IMR-90 (cell line): ENCODE measurements at regions not wholly inside any gene's neighbourhood (a gene's known extent, or its start where the extent isn't known, plus 50 kb on each side); places are given as distances from the start of the nearest gene placed in this dataset.

Experiments
- ATAC-seq: fragments of 200-7000 bp; cut with Tn5 transposase; 2 replicates; pipeline ENCODE4 v1.9.1; 2020; ENCODE audit warnings: low read depth, mild to moderate bottlenecking, moderate library complexity
- BruUV-seq: library from RNA; stranded (reverse); fragments of 400-500 nt; replicated peaks from 2 replicates; lab custom pipeline; 2021; lab: Mats Ljungman, UMichigan
- CTCF ChIA-PET: fragments of 300-600 bp; formaldehyde crosslinking; extraction: SDS; loops from one replicate; lab custom pipeline; 2021; ENCODE audit warnings: antibody characterized with exemption; lab: Yijun Ruan, JAX
- POLR2A ChIA-PET: fragments of 300-600 bp; sonication (Branson Sonifier 250); formaldehyde crosslinking; loops from one replicate; lab custom pipeline; 2022; ENCODE audit warnings: antibody characterized with exemption; ENCODE audit not compliant: unreplicated experiment; lab: Charles Lee
- DNase-seq: peaks from one replicate; pipeline ENCODE4 v3.0.0; 2013
- H2AFZ ChIP-seq: replicated peaks from 2 replicates; pipeline ENCODE3; 2013; ENCODE audit warnings: low read length, mild to moderate bottlenecking; ENCODE audit not compliant: poor library complexity
- H2AK5ac ChIP-seq: 2 replicates; pipeline ENCODE4 v1.6.1; 2013; ENCODE audit warnings: low read depth, low read length, inconsistent platforms
- H2AK9ac ChIP-seq: replicated peaks from 2 replicates; pipeline ENCODE3; 2013; ENCODE audit warnings: mild to moderate bottlenecking, low read depth, low read length, moderate library complexity; ENCODE audit not compliant: poor library complexity
- H2BK120ac ChIP-seq: 2 replicates; pipeline ENCODE4 v1.6.1; 2013; ENCODE audit warnings: low read depth, low read length, inconsistent platforms
- H2BK15ac ChIP-seq: 3 replicates; pipeline ENCODE4 v1.6.1; 2013; ENCODE audit warnings: low read depth, low read length, inconsistent platforms
- H2BK20ac ChIP-seq: 2 replicates; pipeline ENCODE4 v1.6.1; 2013; ENCODE audit warnings: low read depth, mild to moderate bottlenecking, inconsistent platforms, low read length, moderate library complexity
- H2BK5ac ChIP-seq: 2 replicates; pipeline ENCODE4 v1.6.1; 2013; ENCODE audit warnings: mild to moderate bottlenecking, low read depth, low read length, inconsistent platforms; ENCODE audit not compliant: poor library complexity, severe bottlenecking
- H3K14ac ChIP-seq: replicated peaks from 2 replicates; pipeline ENCODE4 v1.6.1; 2013; ENCODE audit warnings: low read depth, low read length, inconsistent platforms
- H3K18ac ChIP-seq: 2 replicates; pipeline ENCODE4 v1.6.1; 2013; ENCODE audit warnings: low read depth, low read length, control low read depth
- H3K23ac ChIP-seq: 2 replicates; pipeline ENCODE4 v1.6.1; 2013; ENCODE audit warnings: low read depth, low read length, inconsistent platforms
- H3K27ac ChIP-seq: 2 replicates; pipeline ENCODE4 v1.5.1; 2013; ENCODE audit warnings: mild to moderate bottlenecking, control low read depth, low read length; ENCODE audit not compliant: insufficient read depth
- H3K27me3 ChIP-seq: 2 replicates; pipeline ENCODE4 v1.6.1; 2013; ENCODE audit warnings: low read length; ENCODE audit not compliant: control insufficient read depth, insufficient read depth
- H3K36me3 ChIP-seq: 2 replicates; pipeline ENCODE4 v1.6.1; 2013; ENCODE audit warnings: low read length, mixed read lengths; ENCODE audit not compliant: control insufficient read depth, insufficient read depth
- H3K4ac ChIP-seq: 2 replicates; pipeline ENCODE4 v1.6.1; 2013; ENCODE audit warnings: low read depth, low read length, inconsistent platforms
- H3K4me1 ChIP-seq: 2 replicates; pipeline ENCODE4 v1.6.1; 2013; ENCODE audit warnings: low read length, mixed read lengths; ENCODE audit not compliant: control insufficient read depth, insufficient read depth
- H3K4me2 ChIP-seq: 2 replicates; pipeline ENCODE4 v1.6.1; 2013; ENCODE audit warnings: low read depth, mild to moderate bottlenecking, control low read depth, low read length, moderate library complexity
- H3K4me3 ChIP-seq: 2 replicates; pipeline ENCODE4 v1.5.1; 2013; ENCODE audit warnings: low read depth, mild to moderate bottlenecking, control low read depth, low read length, moderate library complexity; ENCODE audit not compliant: insufficient read depth
- H3K56ac ChIP-seq: 2 replicates; pipeline ENCODE4 v1.6.1; 2013; ENCODE audit warnings: low read length, inconsistent platforms; ENCODE audit not compliant: insufficient read depth; ENCODE audit errors: extremely low read depth
- H3K79me1 ChIP-seq, 2 experiments: 2 replicates each; pipeline ENCODE4 v1.6.1; 2013; ENCODE audit warnings: low read length in 2 of 2, inconsistent platforms in 1 of 2, low read depth in 1 of 2
- H3K9ac ChIP-seq: 2 replicates; pipeline ENCODE4 v1.6.1; 2013; ENCODE audit warnings: low read depth, low read length, control low read depth
- H3K9me1 ChIP-seq: 2 replicates; pipeline ENCODE4 v1.6.1; 2013; ENCODE audit warnings: low read length, inconsistent platforms; ENCODE audit not compliant: insufficient read depth
- H3K9me3 ChIP-seq: 2 replicates; pipeline ENCODE4 v1.6.1; 2013; ENCODE audit warnings: low read length; ENCODE audit not compliant: control insufficient read depth, insufficient read depth
- H4K20me1 ChIP-seq: 2 replicates; pipeline ENCODE4 v1.6.1; 2013; ENCODE audit warnings: low read length, inconsistent platforms; ENCODE audit not compliant: insufficient read depth
- H4K5ac ChIP-seq: 2 replicates; pipeline ENCODE4 v1.6.1; 2013; ENCODE audit warnings: mild to moderate bottlenecking, low read depth, low read length, control low read depth
- H4K8ac ChIP-seq, 2 experiments: 2 replicates each; pipeline ENCODE4 v1.6.1; 2013; ENCODE audit warnings: low read depth in 2 of 2, low read length in 2 of 2, control low read depth in 1 of 2, inconsistent platforms in 1 of 2
- H4K91ac ChIP-seq: 2 replicates; pipeline ENCODE4 v1.6.1; 2013; ENCODE audit warnings: low read depth, low read length, inconsistent platforms; ENCODE audit not compliant: insufficient read depth
- BHLHE40 ChIP-seq: fragments of 150-350 bp; IDR thresholded peaks from 2 replicates; pipeline ENCODE4 v1.6.1; 2016; ENCODE audit warnings: mild to moderate bottlenecking, low read depth, low read length
- CEBPB ChIP-seq: IDR thresholded peaks from 2 replicates; pipeline ENCODE4 v1.6.1; 2012; ENCODE audit warnings: low read depth, low read length, improper control_type of control experiment
- CHD1 ChIP-seq: IDR thresholded peaks from 2 replicates; pipeline ENCODE4 v1.6.1; 2012; ENCODE audit warnings: low read depth, low read length, improper control_type of control experiment
- FOS ChIP-seq: fragments of 150-350 bp; IDR thresholded peaks from 2 replicates; pipeline ENCODE4 v1.6.1; 2016; ENCODE audit warnings: low read depth, low read length
- MAFK ChIP-seq: IDR thresholded peaks from 2 replicates; pipeline ENCODE4 v1.6.1; 2012; ENCODE audit warnings: low read depth, low read length, improper control_type of control experiment
- MAZ ChIP-seq: IDR thresholded peaks from 2 replicates; pipeline ENCODE4 v1.6.1; 2012; ENCODE audit warnings: low read depth, mild to moderate bottlenecking, low read length, improper control_type of control experiment, moderate library complexity, borderline replicate concordance
- MXI1 ChIP-seq: IDR thresholded peaks from 2 replicates; pipeline ENCODE4 v1.6.1; 2012; ENCODE audit warnings: low read depth, mild to moderate bottlenecking, low read length, moderate library complexity, borderline replicate concordance
- NFE2L2 ChIP-seq: fragments of 150-350 bp; IDR thresholded peaks from 2 replicates; pipeline ENCODE4 v1.6.1; 2016; ENCODE audit warnings: low read depth, mild to moderate bottlenecking, low read length
- POLR2A ChIP-seq: IDR thresholded peaks from 2 replicates; pipeline ENCODE4 v1.6.1; 2012; ENCODE audit warnings: mild to moderate bottlenecking, low read depth, low read length
- RAD21 ChIP-seq: IDR thresholded peaks from 2 replicates; pipeline ENCODE4 v1.6.1; 2012; ENCODE audit warnings: low read length, improper control_type of control experiment
- RCOR1 ChIP-seq: IDR thresholded peaks from 2 replicates; pipeline ENCODE4 v1.6.1; 2012; ENCODE audit warnings: mild to moderate bottlenecking, low read length, improper control_type of control experiment; ENCODE audit not compliant: insufficient replicate concordance
- RFX5 ChIP-seq: IDR thresholded peaks from 2 replicates; pipeline ENCODE4 v1.8.0; 2012; ENCODE audit warnings: low read depth, mild to moderate bottlenecking, low read length, moderate library complexity
- SMC3 ChIP-seq: fragments of 150-350 bp; IDR thresholded peaks from 2 replicates; pipeline ENCODE4 v1.6.1; 2016; ENCODE audit warnings: low read depth, mild to moderate bottlenecking, antibody characterized with exemption, low read length, moderate library complexity
- WGBS, 2 experiments: methylation state at CpG; one replicate each; pipeline versions ENCODE4 v1.1.5 to v1.1.7; 2013; ENCODE audit warnings: missing lambda C conversion rate in 2 of 2; ENCODE audit not compliant: insufficient read length in 1 of 2; ENCODE audit errors: extremely low coverage in 2 of 2; 5-methylcytosine and 5-hydroxymethylcytosine counted together
- dilution Hi-C: fragments of 300-500 bp; cut with HindIII; formaldehyde crosslinking; loops from one replicate; pipeline ENCODE4 v1.14.3; 2018; ENCODE audit warnings: low sequenced_read_pairs; ENCODE audit not compliant: unreplicated experiment
- in situ Hi-C: fragments of 300-500 bp; cut with MboI; formaldehyde crosslinking; loops from 3 replicates; pipeline ENCODE4 v1.14.3; 2019; ENCODE audit warnings: low sequenced_read_pairs, inconsistent platforms, mixed read lengths
- intact Hi-C: fragments of 100-400 bp; cut with micrococcal nuclease; formaldehyde crosslinking; loops from 2 replicates; pipeline ENCODE4 v1.10.0; 2022
- TF ChIP-seq, protein P1 (sequence below): fragments of 150-350 bp; IDR thresholded peaks from 2 replicates; pipeline ENCODE4 v1.6.1; 2017; ENCODE audit warnings: mild to moderate bottlenecking, antibody characterized with exemption, low read length, low read depth
- TF ChIP-seq, protein P2 (sequence below): conservative IDR thresholded peaks from 2 replicates; pipeline ENCODE4 v1.5.1; 2012; ENCODE audit warnings: mild to moderate bottlenecking, low read depth, low read length, improper control_type of control experiment
- TF ChIP-seq, protein P3 (sequence below): fragments of 150-350 bp; IDR thresholded peaks from 2 replicates; pipeline ENCODE4 v1.6.1; 2016; ENCODE audit warnings: low read depth, mild to moderate bottlenecking, low read length, moderate library complexity, borderline replicate concordance

DNA sequence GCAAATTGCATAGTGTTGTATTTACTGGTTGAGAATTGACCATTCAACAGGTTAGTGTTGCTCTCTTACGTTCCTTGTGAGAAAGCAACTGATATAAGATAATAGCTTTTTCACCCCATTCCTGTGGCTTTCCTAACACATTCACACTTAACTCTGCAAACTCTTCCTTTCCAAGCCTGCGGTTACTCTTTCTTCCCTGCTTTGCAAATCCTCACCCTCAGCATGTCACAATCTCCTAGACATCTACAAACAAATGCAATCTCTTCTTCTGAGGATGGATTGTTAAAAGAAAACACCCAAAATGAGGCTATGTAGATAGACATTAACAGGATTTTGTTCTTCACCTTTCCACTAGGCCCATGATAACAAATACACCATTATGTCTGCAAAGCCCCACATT is 771.7 kb upstream of the PCDH7 start:
- Histone ChIP-seq H3K4me1 (no peaks in the 10 kb centered on the region), H2AFZ (no peak overlapping the region), H3K14ac (no peak overlapping the region), H3K4ac (no peak overlapping the region), H3K9ac (no peak overlapping the region), H4K8ac (no peak overlapping the region), H4K5ac (no peak overlapping the region), H3K18ac (no peak overlapping the region), H3K9me1 (no peaks in the 10 kb centered on the region), H4K20me1 (no peaks in the 10 kb centered on the region), H2AK5ac (no peak overlapping the region), H3K36me3 (no peaks in the 10 kb centered on the region), H2BK120ac (no peak overlapping the region), H3K9me3 (peaks cover 3% of the 10 kb centered on the region; the same call in 1 of the 2 replicates), H3K4me2 (no peak overlapping the region), H3K27me3 (no peaks in the 10 kb centered on the region), H3K27ac (no peak overlapping the region), H2AK9ac (no peak overlapping the region), H3K56ac (no peak overlapping the region), H3K23ac (no peak overlapping the region), H2BK15ac (no peak overlapping the region), H3K79me1 (no peaks in the 10 kb centered on the region), H3K4me3 (no peak overlapping the region), H4K91ac (no peak overlapping the region), H2BK20ac (no peak overlapping the region), H2BK5ac (no peak overlapping the region)
- no CpG with 5 or more reads among the region's 2 CpGs for WGBS, 2 experiments
- no peak for DNase-seq
- intact Hi-C loops (no loop called here), dilution Hi-C loops (no loop called here), in situ Hi-C loops (no loop called here)
- POLR2A ChIA-PET: no interaction called here
- ATAC-seq: no peak
- TF ChIP-seq, protein P1, sequence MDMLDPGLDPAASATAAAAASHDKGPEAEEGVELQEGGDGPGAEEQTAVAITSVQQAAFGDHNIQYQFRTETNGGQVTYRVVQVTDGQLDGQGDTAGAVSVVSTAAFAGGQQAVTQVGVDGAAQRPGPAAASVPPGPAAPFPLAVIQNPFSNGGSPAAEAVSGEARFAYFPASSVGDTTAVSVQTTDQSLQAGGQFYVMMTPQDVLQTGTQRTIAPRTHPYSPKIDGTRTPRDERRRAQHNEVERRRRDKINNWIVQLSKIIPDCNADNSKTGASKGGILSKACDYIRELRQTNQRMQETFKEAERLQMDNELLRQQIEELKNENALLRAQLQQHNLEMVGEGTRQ: no peak
- TF ChIP-seq, protein P2, sequence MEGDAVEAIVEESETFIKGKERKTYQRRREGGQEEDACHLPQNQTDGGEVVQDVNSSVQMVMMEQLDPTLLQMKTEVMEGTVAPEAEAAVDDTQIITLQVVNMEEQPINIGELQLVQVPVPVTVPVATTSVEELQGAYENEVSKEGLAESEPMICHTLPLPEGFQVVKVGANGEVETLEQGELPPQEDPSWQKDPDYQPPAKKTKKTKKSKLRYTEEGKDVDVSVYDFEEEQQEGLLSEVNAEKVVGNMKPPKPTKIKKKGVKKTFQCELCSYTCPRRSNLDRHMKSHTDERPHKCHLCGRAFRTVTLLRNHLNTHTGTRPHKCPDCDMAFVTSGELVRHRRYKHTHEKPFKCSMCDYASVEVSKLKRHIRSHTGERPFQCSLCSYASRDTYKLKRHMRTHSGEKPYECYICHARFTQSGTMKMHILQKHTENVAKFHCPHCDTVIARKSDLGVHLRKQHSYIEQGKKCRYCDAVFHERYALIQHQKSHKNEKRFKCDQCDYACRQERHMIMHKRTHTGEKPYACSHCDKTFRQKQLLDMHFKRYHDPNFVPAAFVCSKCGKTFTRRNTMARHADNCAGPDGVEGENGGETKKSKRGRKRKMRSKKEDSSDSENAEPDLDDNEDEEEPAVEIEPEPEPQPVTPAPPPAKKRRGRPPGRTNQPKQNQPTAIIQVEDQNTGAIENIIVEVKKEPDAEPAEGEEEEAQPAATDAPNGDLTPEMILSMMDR: no peak
- TF ChIP-seq RCOR1 (no peak), MAZ (no peak), RFX5 (no peak), MXI1 (no peak), FOS (no peak), MAFK (no peak), SMC3 (no peak), POLR2A (no peak), CEBPB (no peak), NFE2L2 (no peak), CHD1 (no peak), RAD21 (no peak), BHLHE40 (no peak)
- TF ChIP-seq, protein P3, sequence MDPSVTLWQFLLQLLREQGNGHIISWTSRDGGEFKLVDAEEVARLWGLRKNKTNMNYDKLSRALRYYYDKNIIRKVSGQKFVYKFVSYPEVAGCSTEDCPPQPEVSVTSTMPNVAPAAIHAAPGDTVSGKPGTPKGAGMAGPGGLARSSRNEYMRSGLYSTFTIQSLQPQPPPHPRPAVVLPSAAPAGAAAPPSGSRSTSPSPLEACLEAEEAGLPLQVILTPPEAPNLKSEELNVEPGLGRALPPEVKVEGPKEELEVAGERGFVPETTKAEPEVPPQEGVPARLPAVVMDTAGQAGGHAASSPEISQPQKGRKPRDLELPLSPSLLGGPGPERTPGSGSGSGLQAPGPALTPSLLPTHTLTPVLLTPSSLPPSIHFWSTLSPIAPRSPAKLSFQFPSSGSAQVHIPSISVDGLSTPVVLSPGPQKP: no peak
- CTCF ChIA-PET: no interaction called here
- no TSS peak for BruUV-seq
